GM12872 (cell line): ENCODE measurements at regions not wholly inside any gene's neighbourhood (a gene's known extent, or its start where the extent isn't known, plus 50 kb on each side); places are given as distances from the start of the nearest gene placed in this dataset.

Experiments used
- CTCF ChIP-seq: IDR thresholded peaks from 3 replicates; pipeline ENCODE4 v1.5.1; 2011; ENCODE audit warnings: low read depth, mild to moderate bottlenecking, low read length, moderate library complexity; ENCODE audit not compliant: insufficient read depth

GRCh38 chr2:177322801-177323261, 58.3 kb upstream of the NFE2L2 start:
- TF ChIP-seq CTCF: no peak

DNA sequence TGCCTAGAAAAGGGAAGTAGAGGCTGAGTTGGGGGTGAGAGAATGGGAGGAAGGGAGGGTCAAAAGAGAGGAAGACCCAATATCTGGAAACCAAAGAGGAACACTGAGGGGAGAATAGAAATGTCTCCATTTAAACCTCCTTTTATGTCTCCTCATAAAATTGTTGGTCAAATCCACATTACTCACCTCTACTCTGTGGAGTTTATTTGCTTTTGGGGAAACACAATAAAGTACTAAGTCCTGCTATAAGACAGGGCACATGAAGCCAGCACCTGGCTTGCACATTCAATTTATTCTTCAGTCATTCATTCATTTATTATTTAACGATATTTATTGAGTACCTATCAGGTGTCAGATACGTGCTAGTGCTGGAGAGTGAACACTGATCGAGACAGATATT, 60.3 kb upstream of the NFE2L2 start:
- no peak for TF ChIP-seq CTCF

- no peak for TF ChIP-seq CTCF
Measured at GRCh38 chr2:177325554-177325953, 61.0 kb upstream of the NFE2L2 start.

- TF ChIP-seq CTCF: no peak
Measured at GRCh38 chr2:177326005-177326404, 61.5 kb upstream of the NFE2L2 start.

GRCh38 chr2:177326591-177326990, 62.1 kb upstream of the NFE2L2 start:
- TF ChIP-seq CTCF: no peak

GRCh38 chr2:177327009-177327408, 62.5 kb upstream of the NFE2L2 start:
- no peak for TF ChIP-seq CTCF

DNA sequence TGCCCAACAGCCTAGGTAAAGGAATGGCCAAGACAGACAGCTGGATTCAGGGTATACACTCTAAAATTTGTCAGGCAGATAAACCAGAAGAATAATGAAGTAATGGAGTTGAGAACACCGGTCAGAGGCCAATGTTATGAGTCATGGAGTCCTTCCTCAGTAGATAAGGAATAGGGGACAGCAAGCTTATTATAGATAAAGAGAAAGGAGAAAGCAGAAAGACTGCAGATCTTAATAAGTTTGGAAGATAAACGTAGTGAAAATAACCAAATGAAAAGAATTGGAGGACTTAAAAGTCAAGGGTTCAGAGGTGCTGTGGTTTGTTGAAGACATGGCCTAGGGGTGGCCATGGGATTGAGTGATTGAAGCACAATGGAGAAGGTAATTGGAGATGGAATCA, 63.5 kb upstream of the NFE2L2 start:
- TF ChIP-seq CTCF: no peak

- no peak for TF ChIP-seq CTCF
Measured at GRCh38 chr2:177329064-177329463, 63.5 kb upstream of the AGPS start.
